Myocyte (in vitro differentiated cells): ENCODE measurements at regions not wholly inside any gene's neighbourhood (a gene's known extent, or its start where the extent isn't known, plus 50 kb on each side); places are given as distances from the start of the nearest gene placed in this dataset.
A peak's percentile ranks its signal among the peaks of the same experiment; 100 is the strongest.
"Not testable (repeated sequence)": the region's sequence is repeated elsewhere in the genome, so short reads cannot be mapped to it uniquely, and the experiment has no call there.

ENCODE experiments used
- DNase-seq: peaks from one replicate; pipeline ENCODE4 v3.0.0-alpha.2; 2012; ENCODE audit warnings: low read depth

GRCh38 chr7:79590391-79590790 is 136.9 kb upstream of the MAGI2 start:
- DNase-seq: no peak

GRCh38 chr7:79570903-79571302 is 117.4 kb upstream of the MAGI2 start:
- DNase-seq: no peak

- no peak for DNase-seq
These were observed 110.5 kb upstream of the MAGI2 start for GRCh38 chr7:79563821-79564522.

- no peak for DNase-seq
These were observed 102.1 kb upstream of the MAGI2 start for GRCh38 chr7:79555571-79555970.

- DNase-seq: peak; percentile 8
These were observed 100.5 kb upstream of the MAGI2 start for GRCh38 chr7:79553811-79554555.

- no peak for DNase-seq
These were observed 99.0 kb upstream of the MAGI2 start for GRCh38 chr7:79552463-79552862.

- no peak for DNase-seq
These were observed 95.3 kb upstream of the MAGI2 start for GRCh38 chr7:79548727-79549126.

- no peak for DNase-seq
These were observed 93.7 kb upstream of the MAGI2 start for GRCh38 chr7:79547132-79547531.

- DNase-seq: no peak
These were observed 87.1 kb upstream of the MAGI2 start for GRCh38 chr7:79540592-79540991.

GRCh38 chr7:79534128-79534527 is 80.7 kb upstream of the MAGI2 start:
- DNase-seq: no peak

- no peak for DNase-seq
These were observed 78.6 kb upstream of the MAGI2 start for GRCh38 chr7:79531905-79532664.

- DNase-seq: no peak
These were observed 77.6 kb upstream of the MAGI2 start for GRCh38 chr7:79531116-79531515.

GRCh38 chr7:79529881-79530235 is 76.4 kb upstream of the MAGI2 start:
- no peak for DNase-seq

- no peak for DNase-seq
These were observed 75.9 kb upstream of the MAGI2 start for GRCh38 chr7:79529214-79529880.

- DNase-seq: no peak
These were observed 75.0 kb upstream of the MAGI2 start for GRCh38 chr7:79528421-79528820.

GRCh38 chr7:79524048-79524447 is 70.6 kb upstream of the MAGI2 start:
- DNase-seq: peak; percentile 57

- no peak for DNase-seq
These were observed 70.0 kb upstream of the MAGI2 start for GRCh38 chr7:79523436-79523835.

- DNase-seq: no peak
These were observed 67.1 kb upstream of the MAGI2 start for GRCh38 chr7:79520543-79520942.

GRCh38 chr7:79515358-79515757 is 61.9 kb upstream of the MAGI2 start:
- peak; percentile 21 for DNase-seq

- no peak for DNase-seq
These were observed 59.8 kb upstream of the MAGI2 start for GRCh38 chr7:79513261-79513660.

- no peak for DNase-seq
These were observed 58.8 kb upstream of the MAGI2 start for GRCh38 chr7:79512261-79512660.

GRCh38 chr7:79511056-79511455 is 57.6 kb upstream of the MAGI2 start:
- DNase-seq: not testable (repeated sequence)
